ENCODE measurements at regions not wholly inside any gene's neighbourhood (a gene's known extent, or its start where the extent isn't known, plus 50 kb on each side); places are given as distances from the start of the nearest gene placed in this dataset.

DNA sequence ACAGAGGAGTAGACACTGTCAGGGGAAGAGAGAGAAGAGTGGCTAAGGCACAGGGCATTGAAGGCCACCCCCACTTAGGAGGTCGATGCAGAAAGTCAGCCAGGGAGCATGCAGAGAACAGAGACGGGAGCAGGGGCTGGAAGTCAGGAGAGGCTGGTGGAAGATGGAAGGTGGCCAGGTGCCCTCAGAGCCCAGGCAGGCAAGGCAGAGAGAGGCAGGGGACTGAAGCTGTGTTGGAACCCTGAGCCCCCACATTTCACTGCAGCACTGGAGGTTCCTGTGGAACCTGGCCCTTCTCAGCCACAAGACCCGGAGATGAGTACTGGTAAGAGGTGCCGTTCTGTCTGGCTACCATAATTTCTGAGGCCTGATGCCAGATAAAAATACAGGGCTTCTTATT, 238.3 kb upstream of the NCAM1 start:
- no peak for DNase-seq (ENCODE audit: low read depth, low spot score)
- no peak overlapping the region for H3K27ac ChIP-seq

DNA sequence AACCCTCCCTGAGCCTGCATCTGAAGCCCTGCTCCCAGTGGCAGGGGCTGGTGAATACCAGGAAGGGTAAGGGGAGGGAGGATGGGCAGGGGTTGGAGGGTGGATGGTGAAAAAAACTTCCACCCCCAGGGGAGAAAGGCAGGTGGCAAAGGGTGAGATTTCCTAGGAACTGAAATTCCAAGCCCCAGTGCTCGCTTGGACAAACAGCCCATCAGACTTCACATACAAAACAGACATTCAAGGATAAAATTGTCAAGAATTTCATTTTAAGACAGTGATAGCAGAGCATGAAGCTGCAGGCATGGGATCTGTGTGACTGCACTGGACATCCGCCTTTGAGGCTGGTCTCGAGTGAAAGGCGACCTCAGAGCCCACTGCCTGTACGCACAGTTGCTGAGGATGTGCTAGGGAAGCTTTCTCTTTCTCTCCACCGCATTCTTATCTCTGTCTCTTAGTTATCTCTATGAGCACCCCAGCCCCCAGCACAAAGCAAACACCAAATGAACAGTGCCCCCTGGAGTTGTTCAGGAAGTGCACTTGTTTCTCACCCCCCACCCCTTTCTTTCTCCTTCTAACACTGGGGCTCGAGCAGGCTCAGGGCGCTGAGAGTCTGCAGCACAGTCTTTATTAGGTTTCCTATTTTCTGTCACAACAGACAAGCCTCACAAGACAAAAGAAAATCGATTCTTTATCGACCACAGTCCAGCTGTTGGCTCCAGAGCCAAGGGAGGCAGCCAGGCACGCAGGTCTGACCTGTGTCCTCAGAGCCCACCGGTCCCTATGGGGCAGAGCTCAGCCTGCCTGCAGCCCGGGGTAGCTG, 237.3 kb upstream of the NCAM1 start:
- H3K27ac ChIP-seq = no peak overlapping the region
- DNase-seq (ENCODE audit: low read depth, low spot score) = no peak

DNA sequence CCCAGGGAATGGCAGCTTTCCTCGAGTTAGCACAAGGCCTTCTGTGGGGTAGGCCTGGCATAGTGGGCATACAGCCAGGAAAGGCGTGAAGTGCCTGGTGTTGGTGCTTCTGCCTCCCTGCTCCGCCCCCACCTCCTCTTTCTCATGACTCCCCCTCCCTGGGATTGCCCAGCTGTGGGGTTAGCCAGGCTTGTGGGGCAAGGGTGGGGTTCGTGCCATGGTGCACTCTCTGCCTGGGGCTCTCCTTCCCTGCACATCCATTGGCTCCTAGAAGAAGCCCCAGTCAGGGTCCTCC, 236.8 kb upstream of the NCAM1 start:
- no peak overlapping the region for H3K27ac ChIP-seq
- no peak for DNase-seq (ENCODE audit: low read depth, low spot score)

DNA sequence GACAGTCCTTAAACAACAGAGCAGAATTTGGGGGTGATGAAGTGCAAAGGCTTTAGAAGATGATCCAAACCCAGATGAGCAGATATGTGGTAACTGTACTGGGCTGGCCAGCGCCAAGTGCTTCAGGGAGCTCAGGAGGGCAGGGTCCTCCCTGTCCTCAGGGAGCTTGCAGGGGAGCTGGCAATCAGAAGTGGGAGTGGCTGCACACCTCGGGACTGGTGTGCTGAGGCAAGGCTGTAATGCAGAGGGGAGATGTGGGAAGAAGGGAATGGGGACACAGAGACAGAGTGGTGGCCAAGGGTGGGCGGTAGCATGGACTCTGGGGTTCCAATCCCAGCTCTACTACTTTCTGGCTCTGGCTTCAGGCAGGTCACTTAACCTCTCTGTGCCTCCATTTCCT, 235.6 kb upstream of the NCAM1 start:
- H3K27ac ChIP-seq = no peak overlapping the region
- DNase-seq (ENCODE audit: low read depth, low spot score) = no peak

DNA sequence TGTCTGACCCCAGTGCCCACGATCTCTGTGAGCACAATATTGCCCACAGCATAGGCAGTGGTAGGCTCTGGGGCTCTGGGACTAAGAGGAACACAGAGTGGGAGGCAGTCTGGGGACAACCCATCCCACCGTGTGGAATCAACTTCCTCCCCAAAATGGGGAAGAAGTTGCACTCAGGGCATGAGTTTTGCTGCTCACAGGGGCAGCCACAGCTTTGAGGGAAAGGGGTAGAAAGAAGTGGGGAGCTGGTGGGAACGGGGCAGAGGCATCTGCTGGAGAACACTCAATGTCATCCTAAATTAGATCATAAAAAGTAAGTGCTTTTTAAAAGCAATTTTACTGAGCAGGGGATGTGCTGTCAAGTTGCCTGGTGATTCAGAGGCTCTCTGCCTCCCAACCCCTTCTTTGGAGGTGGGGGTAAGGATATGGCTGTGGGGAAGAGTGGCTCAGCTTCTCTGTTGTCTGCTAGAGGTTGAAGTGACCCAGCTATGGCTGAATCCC, 233.8 kb upstream of the NCAM1 start:
- no peak overlapping the region for H3K27ac ChIP-seq
- DNase-seq (ENCODE audit: low read depth, low spot score) = no peak

DNA sequence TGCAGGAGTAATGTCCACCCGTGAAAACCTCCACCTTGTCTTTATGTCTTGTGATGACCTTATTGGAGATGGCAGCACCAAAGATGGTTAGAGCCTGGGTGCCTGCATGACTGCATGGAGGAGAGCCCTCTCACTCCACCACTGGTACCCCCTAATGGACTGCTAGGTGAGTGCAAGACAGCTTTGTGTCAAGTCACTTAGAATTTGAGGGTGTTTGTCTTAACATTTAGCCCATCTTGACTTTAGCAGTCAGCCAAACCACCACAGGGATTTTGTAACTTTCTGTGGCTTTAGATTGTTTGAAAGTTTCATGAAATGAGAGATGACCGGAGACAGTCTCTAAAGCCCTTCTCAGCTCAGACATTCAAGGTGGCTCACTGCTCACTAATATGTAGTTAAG, 232.9 kb upstream of the NCAM1 start:
- no peak for DNase-seq (ENCODE audit: low read depth, low spot score)
- H3K27ac ChIP-seq = no peak overlapping the region

DNA sequence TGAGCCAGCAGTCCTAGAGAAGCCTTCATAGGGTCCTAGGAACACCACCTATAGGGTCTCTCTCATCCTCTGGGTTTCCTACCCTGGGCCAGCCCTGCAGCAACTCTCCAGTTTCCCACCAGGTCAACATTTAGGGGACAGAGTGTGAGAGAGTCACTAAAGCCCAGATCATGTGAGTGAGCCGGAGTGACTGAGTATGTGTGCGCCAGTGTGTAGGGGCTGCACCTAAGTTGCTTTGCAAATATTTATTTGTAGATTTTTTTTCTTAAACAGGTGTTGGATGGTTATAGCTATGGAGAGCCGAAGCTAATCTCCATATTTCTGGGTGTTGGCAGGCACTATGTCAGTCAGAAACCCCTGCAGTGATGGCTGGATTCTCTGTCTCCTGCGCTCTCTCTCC, 232.5 kb upstream of the NCAM1 start:
- no peak overlapping the region for H3K27ac ChIP-seq
- DNase-seq (ENCODE audit: low read depth, low spot score) = no peak

DNA sequence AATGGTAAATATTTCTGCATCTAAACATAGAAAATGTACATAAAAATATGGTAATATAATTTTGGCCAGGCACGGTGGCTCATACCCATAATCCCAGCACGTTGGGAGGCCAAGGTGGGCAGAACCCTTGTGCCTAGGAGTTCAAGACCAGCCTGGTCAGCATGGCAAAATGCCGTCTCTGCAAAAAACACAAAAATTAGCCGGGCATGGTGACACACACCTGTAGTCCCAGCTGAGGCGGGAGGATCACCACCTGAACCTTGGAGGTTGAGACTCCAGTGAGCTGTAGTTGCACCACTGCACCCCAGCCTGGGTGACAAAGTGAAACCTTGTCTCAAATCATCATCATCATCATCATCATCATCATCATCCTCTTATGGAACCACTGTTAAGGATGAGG, 230.6 kb upstream of the NCAM1 start:
- no peak overlapping the region for H3K27ac ChIP-seq
- DNase-seq (ENCODE audit: low read depth, low spot score) = no peak

DNA sequence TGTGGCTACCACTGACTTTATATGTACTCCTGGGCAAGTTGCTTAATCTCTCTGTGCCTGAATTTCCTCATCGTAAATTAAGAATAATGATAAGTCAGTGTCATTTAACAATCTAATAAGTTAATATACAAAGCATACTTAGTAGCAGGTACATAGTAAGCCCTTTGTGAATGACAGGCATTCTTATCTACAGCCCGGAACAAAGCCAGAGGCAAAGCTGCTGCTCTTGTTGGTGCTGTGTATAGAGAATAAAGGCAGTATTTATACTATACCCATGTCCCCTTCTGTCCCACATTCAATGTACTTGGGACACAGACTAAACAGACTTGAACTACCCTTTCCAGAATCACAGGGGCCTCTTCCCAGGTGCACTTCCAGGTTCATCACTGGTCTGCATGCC, 229.7 kb upstream of the NCAM1 start:
- H3K27ac ChIP-seq = no peak overlapping the region
- no peak for DNase-seq (ENCODE audit: low read depth, low spot score)

DNA sequence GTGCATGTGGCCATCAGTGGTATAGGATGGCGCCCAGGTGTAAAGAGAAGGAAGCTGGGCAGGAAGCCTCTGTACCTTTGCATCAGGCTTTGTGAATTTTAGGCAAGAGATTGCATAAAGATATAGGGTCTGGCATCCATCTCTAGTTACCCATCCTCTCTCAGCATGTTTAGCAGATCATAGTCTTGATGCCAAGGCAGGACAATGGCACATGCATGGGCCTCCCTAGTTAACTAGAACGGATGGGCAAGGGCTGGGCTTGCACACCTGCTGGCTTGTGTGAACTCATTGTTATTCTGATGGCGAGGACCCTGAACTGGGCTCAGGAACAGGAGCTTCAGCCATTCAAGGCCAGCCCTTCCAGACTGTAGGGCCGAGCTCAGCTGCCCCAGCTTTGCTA, 229.2 kb upstream of the NCAM1 start:
- DNase-seq (ENCODE audit: low read depth, low spot score) = no peak
- H3K27ac ChIP-seq = no peak overlapping the region

DNA sequence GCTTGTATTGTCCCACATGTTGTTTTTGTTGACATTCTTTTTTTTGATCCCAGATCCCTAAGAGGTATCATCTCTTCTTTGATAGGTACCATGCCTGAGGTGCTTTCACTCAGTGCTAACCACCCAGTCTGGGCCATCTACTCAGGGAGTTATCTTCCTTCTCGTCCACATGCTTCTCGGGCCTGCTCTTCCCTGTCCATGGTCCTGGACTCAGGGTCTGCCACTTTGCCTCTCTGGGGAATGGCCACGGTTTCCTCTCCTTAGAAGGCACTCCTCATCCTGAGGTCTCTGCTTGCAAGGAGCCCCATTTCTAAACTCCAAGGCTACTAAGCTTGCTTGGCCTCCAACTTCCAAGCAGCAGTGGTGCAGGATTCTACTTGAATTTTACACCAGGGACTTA, 227.0 kb upstream of the NCAM1 start:
- DNase-seq (ENCODE audit: low read depth, low spot score) = no peak
- no peak overlapping the region for H3K27ac ChIP-seq

DNA sequence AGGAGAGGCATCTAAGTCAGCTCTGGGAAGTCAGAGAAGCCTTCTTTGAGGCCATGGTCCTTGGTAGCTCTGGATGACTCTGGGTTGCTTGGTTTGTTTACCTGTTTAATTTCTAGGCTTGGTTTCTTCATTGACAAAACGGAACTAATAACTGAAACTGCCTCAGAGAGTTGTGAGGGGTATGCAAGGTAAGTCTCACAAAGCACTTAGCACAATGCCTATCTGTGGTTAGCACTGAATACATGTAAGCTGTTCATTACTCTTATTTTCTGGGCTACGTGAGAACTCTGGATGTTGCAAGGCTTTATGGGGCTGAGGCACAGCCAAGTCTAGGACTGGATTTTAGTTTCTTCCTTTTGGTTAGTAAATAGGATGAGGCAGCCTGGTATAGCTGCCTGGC, 225.8 kb upstream of the NCAM1 start:
- DNase-seq (ENCODE audit: low read depth, low spot score) = no peak
- H3K27ac ChIP-seq = no peak overlapping the region

DNA sequence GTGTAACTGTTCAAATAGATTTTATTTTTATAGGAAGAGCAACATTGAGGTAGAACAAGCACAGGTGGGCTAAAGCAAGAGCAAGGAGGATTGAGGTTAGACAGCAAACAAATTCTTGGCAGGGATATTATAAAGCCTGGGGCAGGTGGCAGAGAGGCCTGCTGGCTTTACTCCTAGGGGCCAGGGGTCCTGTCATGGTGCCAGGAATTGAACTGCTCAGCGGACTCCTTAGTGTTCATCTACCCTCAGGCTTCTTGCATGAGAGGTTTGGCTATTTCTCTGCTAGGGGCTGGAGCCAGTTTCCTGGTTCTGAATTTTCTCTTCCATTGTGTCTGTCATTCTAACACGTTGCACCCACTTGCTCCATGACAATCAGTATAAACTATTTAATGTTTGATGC, 217.2 kb upstream of the NCAM1 start:
- H3K27ac ChIP-seq = no peak overlapping the region
- DNase-seq (ENCODE audit: low read depth, low spot score) = no peak

DNA sequence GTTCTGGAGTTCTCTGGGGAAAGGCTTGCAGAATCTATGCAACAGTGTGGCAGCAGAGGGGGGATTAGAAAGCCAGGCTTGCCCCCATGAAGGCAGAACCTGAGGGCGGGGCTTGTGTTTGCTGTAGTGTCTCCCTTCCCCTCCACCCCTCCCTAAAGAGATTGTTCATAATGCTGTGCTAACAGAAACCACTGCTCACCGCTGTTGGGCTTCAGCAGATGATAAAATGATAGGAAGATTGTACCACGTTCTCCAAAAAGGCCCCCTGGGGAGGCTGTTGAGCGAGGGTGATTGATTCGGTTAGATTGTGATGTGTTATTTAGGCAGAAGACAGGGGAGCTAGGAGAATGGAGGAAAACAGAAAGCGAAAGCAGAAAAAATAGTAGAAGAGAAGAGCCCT, 215.2 kb upstream of the NCAM1 start:
- no peak overlapping the region for H3K27ac ChIP-seq
- no peak for DNase-seq (ENCODE audit: low read depth, low spot score)

DNA sequence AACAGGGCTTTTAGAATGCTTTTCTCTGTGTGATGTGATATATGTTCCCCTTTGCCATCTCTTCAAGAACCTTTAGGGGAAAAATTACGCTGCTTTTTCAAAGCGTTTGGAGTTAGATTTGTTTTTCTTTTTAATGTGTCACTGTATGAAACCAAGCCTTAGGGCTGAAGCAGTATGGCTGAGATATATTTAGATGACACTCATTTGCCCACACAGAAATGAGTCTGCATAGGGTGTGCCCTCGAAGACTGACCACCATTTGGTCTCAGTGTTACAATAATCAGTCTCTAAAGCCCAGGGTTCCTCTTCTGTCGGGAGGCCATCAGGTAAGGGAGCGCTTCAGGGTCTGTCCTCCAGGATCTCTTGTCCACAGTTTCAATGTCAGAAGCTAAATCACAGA, 213.0 kb upstream of the NCAM1 start:
- no peak overlapping the region for H3K27ac ChIP-seq
- no peak for DNase-seq (ENCODE audit: low read depth, low spot score)

DNA sequence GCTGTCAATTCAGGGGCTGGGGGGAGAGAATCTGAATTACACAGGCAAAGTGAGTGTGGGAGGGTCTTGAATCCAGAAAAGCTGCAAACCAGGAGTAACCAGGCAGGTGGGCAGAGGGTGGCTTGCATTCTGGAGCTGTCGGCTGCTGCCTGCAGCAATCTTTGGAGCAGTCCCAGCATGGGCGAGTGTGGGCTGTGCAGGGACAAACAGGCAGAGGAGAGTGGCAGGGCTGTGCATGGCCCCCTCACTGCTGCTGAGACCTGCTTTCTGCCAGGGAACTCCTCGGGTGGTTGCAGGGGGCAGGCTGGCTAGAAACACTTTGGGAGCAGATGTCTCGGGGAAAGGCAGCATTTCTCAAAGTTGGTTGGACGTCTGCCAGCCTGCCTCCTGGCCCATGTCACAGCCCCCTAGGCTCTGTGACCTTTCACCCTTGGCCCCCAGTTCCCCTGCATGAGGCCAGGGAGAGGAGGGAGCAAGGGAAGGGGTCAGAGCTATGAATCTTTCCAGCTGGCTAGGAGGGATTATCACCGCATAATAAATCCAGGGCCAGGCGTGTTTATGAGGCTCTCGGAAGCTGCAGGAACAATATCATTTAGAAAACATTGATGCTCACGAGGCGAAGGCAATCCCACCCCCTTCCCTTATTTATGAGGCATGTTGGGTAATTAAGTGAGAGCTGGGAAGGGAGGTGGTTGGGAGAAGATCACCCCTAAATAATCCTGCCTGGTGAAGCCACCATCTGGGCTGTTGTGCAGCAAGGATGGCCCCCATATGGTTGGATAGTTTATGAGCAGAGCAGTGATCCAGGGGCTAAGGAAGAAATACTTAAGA, 212.3 kb upstream of the NCAM1 start:
- no peak for DNase-seq (ENCODE audit: low read depth, low spot score)
- no peak overlapping the region for H3K27ac ChIP-seq

DNA sequence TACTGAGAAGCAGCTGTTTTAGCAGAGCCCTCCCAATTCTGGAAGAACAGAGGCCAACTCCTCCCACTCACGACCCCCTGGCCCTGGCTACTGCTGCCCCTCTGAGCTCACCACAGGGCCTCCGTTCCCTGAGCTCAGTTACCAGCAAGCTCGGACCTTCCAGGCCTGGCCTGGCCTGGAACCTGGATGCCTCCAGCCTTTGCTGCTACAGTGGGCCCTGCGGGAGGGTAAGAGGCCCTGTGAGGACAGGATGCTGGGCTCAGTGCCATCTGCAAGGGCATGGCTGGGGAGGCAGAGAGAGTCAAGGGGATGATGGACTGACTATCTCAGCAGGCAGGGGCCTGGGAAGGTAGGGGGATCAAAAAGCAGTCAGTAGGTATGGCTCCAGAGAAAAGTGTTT, 209.9 kb upstream of the NCAM1 start:
- DNase-seq (ENCODE audit: low read depth, low spot score) = no peak
- H3K27ac ChIP-seq = no peak overlapping the region

DNA sequence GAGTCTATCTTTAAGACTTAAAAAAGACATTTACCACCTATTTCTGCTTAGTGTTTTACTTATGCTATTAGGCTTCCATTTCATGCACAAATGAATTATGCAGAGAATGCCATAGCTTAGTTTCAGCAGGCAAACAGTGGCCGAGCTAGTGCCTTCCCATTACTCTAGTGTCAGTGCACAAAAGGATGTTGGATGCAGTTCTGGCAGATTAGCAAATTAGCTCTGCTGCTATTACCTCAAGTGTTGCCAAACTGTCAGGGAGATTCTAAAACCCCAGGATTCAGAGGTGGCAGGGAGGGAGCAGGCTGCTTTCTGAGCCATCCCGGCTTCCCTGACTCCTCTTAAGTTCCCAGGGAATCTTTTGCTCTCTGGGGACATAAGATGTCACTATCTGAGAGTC, 209.4 kb upstream of the NCAM1 start:
- no peak for DNase-seq (ENCODE audit: low read depth, low spot score)
- H3K27ac ChIP-seq = no peak overlapping the region

DNA sequence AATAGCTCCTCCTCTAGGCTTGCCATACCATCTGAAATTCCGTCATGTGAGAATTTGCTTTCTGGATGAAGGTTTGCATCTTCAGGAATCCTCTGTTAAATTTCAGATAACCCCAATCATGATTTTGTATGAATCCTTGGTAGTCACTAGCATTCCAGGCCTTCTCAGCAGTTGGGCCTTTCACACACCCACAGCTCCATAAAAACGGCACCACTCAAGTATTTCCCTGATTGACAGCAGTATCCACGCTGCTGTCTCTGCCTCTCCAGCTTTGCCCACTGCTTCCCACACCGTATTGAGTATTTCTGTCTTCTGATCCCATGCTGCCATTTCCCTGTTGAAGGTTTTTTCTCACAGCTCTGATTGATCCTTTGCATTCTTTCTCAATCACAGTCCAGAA, 208.7 kb upstream of the NCAM1 start:
- DNase-seq (ENCODE audit: low read depth, low spot score) = no peak
- no peak overlapping the region for H3K27ac ChIP-seq

DNA sequence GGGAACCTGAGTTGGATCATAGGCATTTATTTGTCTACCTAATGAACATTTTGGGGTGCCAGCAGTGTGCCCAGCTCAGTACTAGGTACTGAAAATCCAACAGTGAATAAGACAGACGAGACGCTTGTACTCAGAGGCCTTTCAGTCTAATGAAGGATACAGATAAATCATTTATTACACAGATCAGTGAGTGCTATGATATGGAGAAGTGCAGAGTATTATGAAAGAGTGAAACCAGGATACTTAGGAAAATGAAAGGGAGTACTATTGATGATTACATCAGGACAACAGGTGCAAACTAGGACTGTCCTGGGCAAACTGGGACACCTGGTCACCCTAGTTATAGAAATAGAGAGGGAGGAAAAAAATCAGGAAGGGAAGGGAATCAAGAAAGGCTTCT, 207.5 kb upstream of the NCAM1 start:
- H3K27ac ChIP-seq = no peak overlapping the region
- DNase-seq (ENCODE audit: low read depth, low spot score) = no peak

DNA sequence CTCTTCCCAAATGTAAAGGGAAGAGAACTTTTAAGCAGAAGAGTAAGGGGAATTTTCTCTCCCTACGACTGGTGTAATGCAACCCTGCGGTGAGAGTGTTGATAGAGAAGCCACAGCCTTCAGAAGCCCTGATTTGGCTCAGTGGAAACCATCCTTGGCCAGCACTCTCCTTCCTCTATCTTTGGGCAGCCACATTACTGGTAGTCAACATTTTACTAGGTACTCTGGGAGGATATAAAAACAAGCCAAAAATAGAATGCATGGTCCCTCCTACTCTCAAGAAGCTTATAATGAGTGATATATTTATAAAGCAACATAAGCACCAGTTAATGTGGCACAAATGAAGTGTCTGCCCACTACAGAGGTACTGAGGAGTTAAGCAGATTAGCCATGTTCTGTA, 201.8 kb upstream of the NCAM1 start:
- H3K27ac ChIP-seq = no peak overlapping the region
- DNase-seq (ENCODE audit: low read depth, low spot score) = no peak
